Transverse colon (tissue), 4 donors: ENCODE measurements at regions not wholly inside any gene's neighbourhood (a gene's known extent, or its start where the extent isn't known, plus 50 kb on each side); places are given as distances from the start of the nearest gene placed in this dataset.

ENCODE experiments used
- DNase-seq: peaks from one replicate; pipeline ENCODE4 v3.0.0-alpha.2; 2019
- H3K27ac ChIP-seq, 4 donors: fragments of 200-600 bp; sonication (generic); 2 replicates each; pipeline ENCODE4 v1.5.1; 2016 to 2018; ENCODE audit warnings: inconsistent platforms in 4 of 4
- H3K27me3 ChIP-seq: fragments of 200-600 bp; sonication (generic); 2 replicates; pipeline ENCODE4 v1.5.1; 2017; ENCODE audit warnings: inconsistent platforms
- H3K36me3 ChIP-seq, 4 donors: fragments of 200-600 bp; sonication (generic); 2 replicates each; pipeline ENCODE4 v1.5.1; 2017 to 2019; ENCODE audit warnings: inconsistent platforms in 4 of 4
- H3K4me1 ChIP-seq, 4 donors: fragments of 200-600 bp; sonication (generic); 2 replicates each; pipeline ENCODE4 v1.5.1; 2017 to 2020; ENCODE audit warnings: inconsistent platforms in 4 of 4
- H3K4me3 ChIP-seq, 4 donors: fragments of 200-600 bp; sonication (generic); 1 replicate in 1 of 4; 2 replicates in 3 of 4; pipeline versions ENCODE4 v1.5.1 to v1.6.1; 2017 to 2019; ENCODE audit warnings: inconsistent platforms in 4 of 4
- H3K9me3 ChIP-seq, 2 donors: fragments of 200-600 bp; sonication (generic); 2 replicates each; pipeline ENCODE4 v1.5.1; 2017 to 2019; ENCODE audit warnings: inconsistent platforms in 2 of 2
- EP300 ChIP-seq: sonication (generic); formaldehyde crosslinking; IDR thresholded peaks from one replicate; pipeline ENCODE4 v1.6.1; 2017; ENCODE audit warnings: antibody characterized with exemption, low read depth
- POLR2A ChIP-seq: fragments of 450-650 bp; IDR thresholded peaks from one replicate; pipeline ENCODE4 v1.6.1; 2016; ENCODE audit warnings: antibody characterized with exemption, mild to moderate bottlenecking, moderate library complexity
- POLR2AphosphoS5 ChIP-seq, 3 donors: sonication (generic); formaldehyde crosslinking; IDR thresholded peaks; one replicate each; pipeline ENCODE4 v1.6.1; 2016; ENCODE audit warnings: antibody characterized with exemption in 3 of 3
- WGBS, 2 donors: methylation state at CpG; one replicate each; pipeline ENCODE4 v1.1.5; 2018; ENCODE audit warnings: low coverage in 1 of 2; 5-methylcytosine and 5-hydroxymethylcytosine counted together
- in situ Hi-C, 4 donors: fragments of 200-750 bp; cut with MboI; loops; one replicate each; pipeline versions ENCODE4 v1.15.0 to v1.15.1; 2017; ENCODE audit warnings: low sequenced_read_pairs in 3 of 4, low pct_ligation_motif_present in 1 of 4, low pct_unique_long_range_greater_than_20kb in 1 of 4
- intact Hi-C: fragments of 100-400 bp; cut with DNase I; formaldehyde crosslinking; loops from one replicate; pipeline ENCODE4 v1.15.1; 2023; ENCODE audit warnings: low total_unique reads
- TF ChIP-seq, protein P1 (sequence below), 5 experiments: fragments of 200-600 bp in 3 of 5; fragments of 450-650 bp in 2 of 5; sonication (generic) in 3 of 5; IDR thresholded peaks; 1 replicate in 2 of 5; 2 replicates in 3 of 5; pipeline ENCODE4 v1.5.1; 2016 to 2017; ENCODE audit warnings: antibody characterized with exemption in 5 of 5, inconsistent platforms in 3 of 5, mild to moderate bottlenecking in 2 of 5, moderate library complexity in 1 of 5

DNA sequence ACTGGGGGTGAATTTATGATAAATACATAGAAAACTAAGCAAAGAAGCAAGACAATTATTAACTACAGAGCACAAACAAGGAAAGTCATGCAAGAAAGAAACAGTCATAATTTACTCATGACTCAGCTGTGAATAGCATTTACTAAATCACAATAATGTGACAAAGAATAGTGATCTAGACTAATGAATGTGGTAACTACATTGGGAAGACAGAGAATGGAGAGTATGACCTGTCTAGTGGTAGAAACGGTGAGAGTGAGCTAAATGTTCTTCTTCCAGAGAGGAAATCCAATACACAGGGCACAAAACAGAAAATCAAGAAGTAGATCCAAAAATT lies 153.5 kb upstream of the DST start:
- Histone ChIP-seq H3K27me3 (no peaks in the 10 kb centered on the region), H3K36me3 (no peaks in the 10 kb centered on the region), H3K27ac (no peak overlapping the region), H3K4me1 (peaks cover 0 to 29% (median 0%) of the 10 kb centered on the region in 4 donors), H3K4me3 (no peak overlapping the region), H3K9me3 (no peaks in the 10 kb centered on the region)
- no peak for DNase-seq
- WGBS, 2 donors = 60 to 66% methylated on average over 1 of the region's 1 CpG
- TF ChIP-seq EP300 (no peak), POLR2AphosphoS5 (IDR thresholded peaks at IDR 0.05) (no peak), POLR2A (no peak)
- TF ChIP-seq, protein P1, sequence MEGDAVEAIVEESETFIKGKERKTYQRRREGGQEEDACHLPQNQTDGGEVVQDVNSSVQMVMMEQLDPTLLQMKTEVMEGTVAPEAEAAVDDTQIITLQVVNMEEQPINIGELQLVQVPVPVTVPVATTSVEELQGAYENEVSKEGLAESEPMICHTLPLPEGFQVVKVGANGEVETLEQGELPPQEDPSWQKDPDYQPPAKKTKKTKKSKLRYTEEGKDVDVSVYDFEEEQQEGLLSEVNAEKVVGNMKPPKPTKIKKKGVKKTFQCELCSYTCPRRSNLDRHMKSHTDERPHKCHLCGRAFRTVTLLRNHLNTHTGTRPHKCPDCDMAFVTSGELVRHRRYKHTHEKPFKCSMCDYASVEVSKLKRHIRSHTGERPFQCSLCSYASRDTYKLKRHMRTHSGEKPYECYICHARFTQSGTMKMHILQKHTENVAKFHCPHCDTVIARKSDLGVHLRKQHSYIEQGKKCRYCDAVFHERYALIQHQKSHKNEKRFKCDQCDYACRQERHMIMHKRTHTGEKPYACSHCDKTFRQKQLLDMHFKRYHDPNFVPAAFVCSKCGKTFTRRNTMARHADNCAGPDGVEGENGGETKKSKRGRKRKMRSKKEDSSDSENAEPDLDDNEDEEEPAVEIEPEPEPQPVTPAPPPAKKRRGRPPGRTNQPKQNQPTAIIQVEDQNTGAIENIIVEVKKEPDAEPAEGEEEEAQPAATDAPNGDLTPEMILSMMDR (IDR thresholded peaks at IDR 0.05) = no peak
- intact Hi-C loops = no loop called here
- in situ Hi-C loops = no loop called here

DNA sequence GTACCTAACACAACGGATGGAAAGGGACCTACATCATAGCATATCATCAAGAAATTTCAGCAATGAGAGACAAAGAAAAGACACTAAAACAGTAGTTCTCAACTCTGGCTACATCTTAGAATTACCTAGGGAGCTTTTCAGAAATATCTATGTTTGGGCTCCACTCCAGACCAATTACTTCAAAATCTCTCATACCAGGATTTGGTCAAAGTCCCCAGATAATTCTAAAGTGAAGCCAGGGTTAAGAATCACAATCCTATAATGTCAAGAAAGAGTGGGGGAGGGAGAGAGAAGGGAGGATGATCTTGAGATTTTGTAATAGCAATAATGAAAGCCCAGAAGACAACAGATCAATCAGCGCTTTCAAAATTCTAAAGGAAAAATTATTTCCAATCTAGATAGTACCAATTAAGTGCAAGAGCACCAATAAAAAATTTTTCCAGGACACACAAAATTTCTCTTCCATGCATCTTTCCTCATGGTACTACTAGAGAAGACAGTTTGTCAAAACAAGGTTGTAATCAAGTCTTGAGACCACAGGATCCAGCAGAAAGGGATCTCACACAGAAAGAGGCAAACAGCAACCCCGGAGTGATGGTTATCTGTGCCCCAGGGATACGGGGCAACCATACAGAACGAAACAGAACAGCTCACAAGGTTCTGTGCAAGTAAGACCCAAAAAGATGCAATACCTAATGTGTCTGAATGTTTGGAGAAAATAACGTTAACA lies 152.9 kb upstream of the DST start:
- WGBS, 2 donors = 76 to 85% methylated on average over 3 to 6 of the region's 6 CpGs
- H3K4me3 ChIP-seq = no peak overlapping the region
- peaks cover 0 to 33% (median 0%) of the 10 kb centered on the region in 4 donors for H3K4me1 ChIP-seq
- no peak overlapping the region for H3K27ac ChIP-seq
- no peaks in the 10 kb centered on the region for H3K27me3 ChIP-seq
- intact Hi-C loops (no loop called here), in situ Hi-C loops (no loop called here)
- TF ChIP-seq, protein P1 (IDR thresholded peaks at IDR 0.05) = no peak
- TF ChIP-seq EP300 (no peak), POLR2AphosphoS5 (IDR thresholded peaks at IDR 0.05) (no peak)
- no peaks in the 10 kb centered on the region for H3K9me3 ChIP-seq
- no peaks in the 10 kb centered on the region for H3K36me3 ChIP-seq
- no peak for DNase-seq

GRCh38 chr6:56794421-56794820 lies 151.7 kb upstream of the DST start:
- DNase-seq = no peak
- H3K27ac ChIP-seq = no peak overlapping the region
- no peaks in the 10 kb centered on the region for H3K27me3 ChIP-seq
- intact Hi-C loops (no loop called here), in situ Hi-C loops (no loop called here)
- H3K4me3 ChIP-seq = no peak overlapping the region
- H3K36me3 ChIP-seq = no peaks in the 10 kb centered on the region
- no peaks in the 10 kb centered on the region for H3K9me3 ChIP-seq
- TF ChIP-seq EP300 (no peak), POLR2AphosphoS5 (IDR thresholded peaks at IDR 0.05) (no peak), POLR2A (no peak)
- TF ChIP-seq, protein P1 (IDR thresholded peaks at IDR 0.05) = no peak
- H3K4me1 ChIP-seq = peaks cover 0 to 40% (median 4%) of the 10 kb centered on the region in 4 donors

DNA sequence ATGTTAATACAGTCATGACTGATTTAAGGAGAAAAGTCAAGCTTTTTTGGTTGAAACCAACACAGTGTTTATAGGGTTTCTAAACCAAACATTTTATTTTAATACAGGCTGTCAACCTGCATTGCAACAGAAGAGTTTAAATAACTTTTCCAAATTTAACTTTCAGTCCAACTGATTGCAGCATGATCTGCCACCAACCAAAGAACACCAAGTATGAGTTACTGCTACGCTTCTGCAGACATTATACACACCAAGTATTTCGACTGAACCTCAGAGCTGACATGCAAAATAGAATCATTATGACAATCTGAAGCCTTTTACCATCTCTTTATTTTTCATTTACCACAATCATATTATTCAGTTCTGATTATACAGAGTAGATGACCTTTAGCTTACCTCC lies 151.2 kb upstream of the DST start:
- Histone ChIP-seq H3K27me3 (no peaks in the 10 kb centered on the region), H3K27ac (no peak overlapping the region), H3K9me3 (no peaks in the 10 kb centered on the region), H3K36me3 (no peaks in the 10 kb centered on the region), H3K4me1 (peaks cover 0 to 40% (median 4%) of the 10 kb centered on the region in 4 donors), H3K4me3 (no peak overlapping the region)
- in situ Hi-C loops = no loop called here
- no peak for DNase-seq
- 81 to 84% methylated on average over 2 of the region's 2 CpGs for WGBS, 2 donors
- intact Hi-C loops = no loop called here
- TF ChIP-seq EP300 = no peak
- TF ChIP-seq POLR2A = no peak
- TF ChIP-seq, protein P1 (IDR thresholded peaks at IDR 0.05) = no peak
- no peak for TF ChIP-seq POLR2AphosphoS5 (IDR thresholded peaks at IDR 0.05)
